ENCODE measurements at regions not wholly inside any gene's neighbourhood (a gene's known extent, or its start where the extent isn't known, plus 50 kb on each side); places are given as distances from the start of the nearest gene placed in this dataset.
A peak's percentile ranks its signal among the peaks of the same experiment; 100 is the strongest.

- TF ChIP-seq EZH2phosphoT487 (IDR thresholded peaks at IDR 0.05; ENCODE audit: insufficient read depth, low read depth) = no peak
- no peak for TF ChIP-seq EZH2 (IDR thresholded peaks at IDR 0.05; ENCODE audit: insufficient read depth, poor library complexity, severe bottlenecking)
- 93 to 100% methylated on average over 2 of the region's 2 CpGs for WGBS, 2 experiments (ENCODE audit: low coverage in 1 of 2, low lambda C conversion rate in 2 of 2, missing lambda C conversion rate in 2 of 2)
- no peak for DNase-seq
- H3K9ac ChIP-seq = no peak overlapping the region
- H3K4me3 ChIP-seq = no peak overlapping the region
- H2AFZ ChIP-seq = no peak overlapping the region
- H3K4me1 ChIP-seq (ENCODE audit: insufficient read depth) = peaks cover 22% of the 10 kb centered on the region
- no peaks in the 10 kb centered on the region for H3K27me3 ChIP-seq (replicated peaks; ENCODE audit: insufficient read depth)
- H3K27ac ChIP-seq = no peak overlapping the region
- H3K36me3 ChIP-seq (ENCODE audit: low read depth) = no peaks in the 10 kb centered on the region
- in situ Hi-C loops (cut with MboI) = no loop called here
- H3K9me2 ChIP-seq (ENCODE audit: insufficient read depth) = no peaks in the 10 kb centered on the region
- H3F3A ChIP-seq (ENCODE audit: insufficient read depth) = peaks cover 9% of the 10 kb centered on the region; the same call in 1 of the 2 replicates
- no peaks in the 10 kb centered on the region for H3K9me3 ChIP-seq (ENCODE audit: low read depth)
- no peak overlapping the region for H3K4me2 ChIP-seq (ENCODE audit: unreplicated experiment)
- no peaks in the 10 kb centered on the region for H4K20me1 ChIP-seq (ENCODE audit: insufficient read depth)
- no peaks in the 10 kb centered on the region for H3K79me2 ChIP-seq (ENCODE audit: insufficient read depth)
Measured at GRCh38 chr9:78874061-78874460, 577.1 kb downstream of the PSAT1 start.

GRCh38 chr9:78879324-78880100 is 582.6 kb downstream of the PSAT1 start:
- Histone ChIP-seq H2AFZ (0 out of 2 replicates have a peak overlapping the region, but pooled peaks have one; percentile 11), H3K9me3 (ENCODE audit: low read depth) (no peaks in the 10 kb centered on the region), H3K9ac (no peak overlapping the region), H3K4me3 (no peak overlapping the region), H3K4me1 (ENCODE audit: insufficient read depth) (no peaks in the 10 kb centered on the region), H3K4me2 (ENCODE audit: unreplicated experiment) (no peak overlapping the region), H3K27me3 (replicated peaks; ENCODE audit: insufficient read depth) (no peaks in the 10 kb centered on the region), H3K9me2 (ENCODE audit: insufficient read depth) (no peaks in the 10 kb centered on the region), H4K20me1 (ENCODE audit: insufficient read depth) (no peaks in the 10 kb centered on the region), H3K36me3 (ENCODE audit: low read depth) (no peaks in the 10 kb centered on the region), H3K27ac (no peak overlapping the region), H3K79me2 (ENCODE audit: insufficient read depth) (no peaks in the 10 kb centered on the region), H3F3A (ENCODE audit: insufficient read depth) (no peaks in the 10 kb centered on the region)
- in situ Hi-C loops (cut with MboI) = no loop called here
- WGBS, 2 experiments (ENCODE audit: low coverage in 1 of 2, low lambda C conversion rate in 2 of 2, missing lambda C conversion rate in 2 of 2) = 41 to 50% methylated on average over 3 of the region's 3 CpGs
- DNase-seq = no peak
- TF ChIP-seq EZH2 (IDR thresholded peaks at IDR 0.05; ENCODE audit: insufficient read depth, poor library complexity, severe bottlenecking) = no peak
- TF ChIP-seq EZH2phosphoT487 (IDR thresholded peaks at IDR 0.05; ENCODE audit: insufficient read depth, low read depth) = no peak

- in situ Hi-C loops (cut with MboI) = no loop called here
- 38 to 45% methylated on average over 1 of the region's 1 CpG for WGBS, 2 experiments (ENCODE audit: low coverage in 1 of 2, low lambda C conversion rate in 2 of 2, missing lambda C conversion rate in 2 of 2)
- no peak overlapping the region for H2AFZ ChIP-seq
- H3K27ac ChIP-seq = no peak overlapping the region
- DNase-seq = no peak
- no peaks in the 10 kb centered on the region for H3F3A ChIP-seq (ENCODE audit: insufficient read depth)
- TF ChIP-seq EZH2 (IDR thresholded peaks at IDR 0.05; ENCODE audit: insufficient read depth, poor library complexity, severe bottlenecking) (no peak), EZH2phosphoT487 (IDR thresholded peaks at IDR 0.05; ENCODE audit: insufficient read depth, low read depth) (no peak)
- H3K4me2 ChIP-seq (ENCODE audit: unreplicated experiment) = no peak overlapping the region
- no peak overlapping the region for H3K9ac ChIP-seq
- no peaks in the 10 kb centered on the region for H3K79me2 ChIP-seq (ENCODE audit: insufficient read depth)
- no peaks in the 10 kb centered on the region for H4K20me1 ChIP-seq (ENCODE audit: insufficient read depth)
- no peaks in the 10 kb centered on the region for H3K27me3 ChIP-seq (replicated peaks; ENCODE audit: insufficient read depth)
- H3K9me2 ChIP-seq (ENCODE audit: insufficient read depth) = no peaks in the 10 kb centered on the region
- no peaks in the 10 kb centered on the region for H3K9me3 ChIP-seq (ENCODE audit: low read depth)
- H3K36me3 ChIP-seq (ENCODE audit: low read depth) = no peaks in the 10 kb centered on the region
- H3K4me3 ChIP-seq = no peak overlapping the region
- no peaks in the 10 kb centered on the region for H3K4me1 ChIP-seq (ENCODE audit: insufficient read depth)
Measured at GRCh38 chr9:78881295-78881694, 584.4 kb downstream of the PSAT1 start.

GRCh38 chr9:78882481-78882880 is 585.6 kb downstream of the PSAT1 start:
- 79 to 84% methylated on average over 4 of the region's 4 CpGs for WGBS, 2 experiments (ENCODE audit: low coverage in 1 of 2, low lambda C conversion rate in 2 of 2, missing lambda C conversion rate in 2 of 2)
- Histone ChIP-seq H3K79me2 (ENCODE audit: insufficient read depth) (no peaks in the 10 kb centered on the region), H3K9ac (no peak overlapping the region), H3K4me3 (no peak overlapping the region), H3F3A (ENCODE audit: insufficient read depth) (no peaks in the 10 kb centered on the region), H4K20me1 (ENCODE audit: insufficient read depth) (no peaks in the 10 kb centered on the region), H3K9me3 (ENCODE audit: low read depth) (no peaks in the 10 kb centered on the region), H3K4me2 (ENCODE audit: unreplicated experiment) (no peak overlapping the region), H3K27ac (no peak overlapping the region), H2AFZ (no peak overlapping the region), H3K9me2 (ENCODE audit: insufficient read depth) (no peaks in the 10 kb centered on the region), H3K4me1 (ENCODE audit: insufficient read depth) (no peaks in the 10 kb centered on the region), H3K36me3 (ENCODE audit: low read depth) (no peaks in the 10 kb centered on the region), H3K27me3 (replicated peaks; ENCODE audit: insufficient read depth) (no peaks in the 10 kb centered on the region)
- TF ChIP-seq EZH2 (IDR thresholded peaks at IDR 0.05; ENCODE audit: insufficient read depth, poor library complexity, severe bottlenecking) = no peak
- no peak for TF ChIP-seq EZH2phosphoT487 (IDR thresholded peaks at IDR 0.05; ENCODE audit: insufficient read depth, low read depth)
- DNase-seq = no peak
- in situ Hi-C loops (cut with MboI) = no loop called here

Data from GM23248 (cell line).